ENCODE measurements at regions not wholly inside any gene's neighbourhood (a gene's known extent, or its start where the extent isn't known, plus 50 kb on each side); places are given as distances from the start of the nearest gene placed in this dataset.

GRCh38 chr4:34845926-34846325 is 1398.4 kb downstream of the ARAP2 start:
- TF ChIP-seq CTCF (conservative IDR thresholded peaks at IDR 0.05; ENCODE audit: low read depth, low read length) (no peak), EZH2phosphoT487 (IDR thresholded peaks at IDR 0.05; ENCODE audit: borderline replicate concordance, low read length) (no peak)
